ENCODE measurements at regions not wholly inside any gene's neighbourhood (a gene's known extent, or its start where the extent isn't known, plus 50 kb on each side); places are given as distances from the start of the nearest gene placed in this dataset.
"Not testable (repeated sequence)": the region's sequence is repeated elsewhere in the genome, so short reads cannot be mapped to it uniquely, and the experiment has no call there.

DNA sequence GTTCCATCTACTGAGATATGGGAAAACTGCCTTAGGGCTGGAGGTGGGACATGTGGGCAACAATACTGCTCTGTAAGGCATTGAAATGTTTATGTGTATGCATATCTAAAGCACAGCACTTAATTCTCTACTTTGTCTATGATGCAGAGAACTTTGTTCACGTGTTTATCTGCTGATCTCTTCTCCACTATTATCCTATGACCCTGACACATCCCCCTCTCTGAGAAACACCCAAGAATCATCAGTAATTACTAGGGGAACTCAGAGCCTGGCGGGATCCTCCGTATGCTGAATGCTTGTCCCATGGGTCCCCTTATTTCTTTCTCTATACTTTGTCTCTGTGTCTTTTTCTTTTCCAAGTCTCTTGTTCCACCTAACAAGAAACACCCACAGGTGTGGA, 63.8 kb downstream of the OR4A15 start:
- not testable (repeated sequence) for DNase-seq

GRCh38 chr11:55457641-55458040, 89.9 kb downstream of the OR4A15 start:
- DNase-seq = peak in 1 of 58 donors; percentile 0

GRCh38 chr11:55459871-55460270, 92.1 kb downstream of the OR4A15 start:
- DNase-seq = not testable (repeated sequence)

GRCh38 chr11:55474321-55474720, 79.9 kb upstream of the OR4C15 start:
- no peak for DNase-seq

DNA sequence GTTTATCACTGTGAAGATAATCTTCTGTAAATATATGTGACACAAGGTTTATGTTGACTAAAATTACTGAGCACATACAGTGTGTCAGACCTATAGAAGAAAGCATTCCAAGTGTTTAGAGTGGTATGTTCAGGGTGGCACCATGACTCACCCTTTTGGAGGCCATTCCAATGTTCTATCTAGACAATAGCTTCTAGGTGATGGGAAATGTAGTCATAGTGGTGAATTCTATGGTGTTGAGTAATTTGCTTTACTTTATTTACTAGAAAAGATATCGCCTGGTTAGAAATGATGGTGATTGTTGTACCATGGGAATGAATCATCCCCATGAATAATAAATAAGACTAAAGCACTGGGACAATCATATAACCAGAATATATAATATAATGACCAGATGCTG, 72.9 kb upstream of the OR4C15 start:
- DNase-seq = no peak

GRCh38 chr11:55497068-55497467, 57.2 kb upstream of the OR4C15 start:
- DNase-seq = no peak

DNA sequence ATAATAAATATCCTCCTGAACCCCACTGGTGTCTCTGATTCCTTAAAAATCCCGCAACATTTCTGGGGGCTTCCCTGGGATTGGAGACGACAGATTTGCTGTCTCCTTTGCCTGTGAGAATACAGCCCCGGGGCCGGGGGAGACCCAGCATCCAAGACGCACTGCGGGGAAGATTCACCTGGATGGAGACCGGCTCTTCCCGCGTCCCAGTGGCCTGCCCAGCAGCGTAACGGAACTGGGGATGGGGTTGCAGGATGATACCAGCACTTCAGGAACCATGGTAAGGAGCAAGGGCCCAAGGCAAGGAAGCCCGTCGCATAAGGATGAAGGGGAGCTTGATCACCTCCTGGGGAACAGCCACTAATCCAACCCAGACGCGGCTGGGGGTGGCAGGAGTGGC, 53.3 kb upstream of the OR4C15 start:
- no peak for DNase-seq

DNA sequence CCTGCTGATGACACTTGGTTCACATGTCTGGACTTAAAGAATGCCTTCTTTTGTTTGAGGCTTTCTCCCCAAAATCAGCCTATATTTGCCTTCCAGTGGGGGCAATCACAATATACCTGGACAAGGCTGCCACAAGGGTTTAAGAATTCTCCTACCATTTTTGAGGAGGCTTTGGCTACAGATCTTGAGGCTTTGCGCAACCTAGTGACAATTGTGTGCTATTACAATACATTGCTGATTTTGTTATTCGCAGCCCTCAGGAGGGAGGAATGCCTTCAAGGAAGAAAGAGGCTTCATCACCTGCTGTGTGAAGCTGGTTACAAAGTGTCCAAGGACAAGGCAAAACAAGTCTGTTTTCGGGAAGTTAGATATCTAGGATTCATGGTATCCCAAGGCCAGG, 50.8 kb upstream of the OR4C15 start:
- no peak for DNase-seq
